GM19463 (cell line): ENCODE measurements at regions not wholly inside any gene's neighbourhood (a gene's known extent, or its start where the extent isn't known, plus 50 kb on each side); places are given as distances from the start of the nearest gene placed in this dataset.
"Not testable (repeated sequence)": the region's sequence is repeated elsewhere in the genome, so short reads cannot be mapped to it uniquely, and the experiment has no call there.

Source experiments
- ATAC-seq: cut with Tn5 transposase; IDR thresholded peaks from one replicate; pipeline ENCODE4 v1.9.1; 2021; ENCODE audit warnings: mild to moderate bottlenecking, moderate library complexity; ENCODE audit not compliant: unreplicated experiment

DNA sequence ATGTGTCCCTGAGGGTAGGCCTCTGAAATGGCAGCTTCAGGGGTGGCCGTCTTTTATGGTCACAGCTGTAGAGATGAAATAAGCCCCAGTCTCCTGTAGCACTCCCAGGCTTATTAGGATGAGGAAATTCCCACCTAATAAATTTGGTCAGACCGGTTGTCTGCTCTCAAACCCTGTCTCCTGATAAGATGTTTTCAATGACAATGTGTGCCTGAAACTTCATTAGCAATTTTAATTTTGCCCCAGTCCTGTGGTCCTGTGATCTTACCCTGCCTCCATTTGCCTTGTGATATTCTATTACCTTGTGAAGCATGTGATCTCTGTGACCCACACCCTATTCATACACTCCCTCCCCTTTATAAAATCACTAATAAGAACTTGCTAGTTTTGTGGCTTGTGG lies 736.1 kb upstream of the PCDH20 start:
- ATAC-seq, result not testable (repeated sequence)

GRCh38 chr13:62142048-62142447 lies 726.4 kb upstream of the PCDH20 start:
- no peak for ATAC-seq

DNA sequence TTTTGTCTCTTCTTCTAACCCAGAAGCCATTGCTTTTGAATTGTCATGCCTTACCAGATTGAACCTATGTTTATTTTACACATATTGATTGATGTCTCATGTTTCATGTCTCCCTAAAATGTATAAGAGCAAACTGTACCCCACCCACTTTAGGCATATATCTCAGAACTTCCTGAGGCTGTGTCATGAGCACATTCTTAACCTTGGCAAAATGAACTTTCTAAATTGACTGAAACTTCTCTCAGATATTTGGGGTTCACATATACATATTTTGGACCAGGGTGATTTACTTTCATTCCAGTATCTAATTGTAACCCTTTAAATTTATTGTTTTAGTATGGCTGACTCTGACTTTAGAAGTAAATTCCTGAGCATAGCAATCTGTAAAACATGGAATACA lies 723.9 kb upstream of the PCDH20 start:
- ATAC-seq, result no peak

GRCh38 chr13:62137629-62138405 lies 722.2 kb upstream of the PCDH20 start:
- no peak for ATAC-seq

DNA sequence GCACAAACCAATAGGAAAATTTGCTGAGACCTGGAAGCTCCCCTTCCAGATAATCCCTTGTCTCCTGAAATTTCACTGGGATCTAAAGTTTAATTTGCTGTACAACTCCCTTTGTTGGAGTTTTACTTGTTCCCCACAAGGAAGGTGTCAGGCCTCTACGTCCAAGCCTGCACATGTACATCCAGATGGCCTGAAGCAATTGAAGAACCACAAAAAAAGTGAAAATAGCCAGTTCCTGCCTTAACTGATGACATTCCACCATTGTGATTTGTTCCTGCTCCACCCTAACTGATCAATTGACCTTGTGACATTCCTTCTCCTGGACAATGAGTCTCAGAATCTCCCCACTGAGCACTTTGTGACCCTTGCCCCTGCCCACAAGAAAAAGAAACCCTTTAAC lies 716.0 kb upstream of the PCDH20 start:
- no peak for ATAC-seq

- no peak for ATAC-seq
These were observed 714.7 kb upstream of the PCDH20 start for GRCh38 chr13:62130062-62130970.

DNA sequence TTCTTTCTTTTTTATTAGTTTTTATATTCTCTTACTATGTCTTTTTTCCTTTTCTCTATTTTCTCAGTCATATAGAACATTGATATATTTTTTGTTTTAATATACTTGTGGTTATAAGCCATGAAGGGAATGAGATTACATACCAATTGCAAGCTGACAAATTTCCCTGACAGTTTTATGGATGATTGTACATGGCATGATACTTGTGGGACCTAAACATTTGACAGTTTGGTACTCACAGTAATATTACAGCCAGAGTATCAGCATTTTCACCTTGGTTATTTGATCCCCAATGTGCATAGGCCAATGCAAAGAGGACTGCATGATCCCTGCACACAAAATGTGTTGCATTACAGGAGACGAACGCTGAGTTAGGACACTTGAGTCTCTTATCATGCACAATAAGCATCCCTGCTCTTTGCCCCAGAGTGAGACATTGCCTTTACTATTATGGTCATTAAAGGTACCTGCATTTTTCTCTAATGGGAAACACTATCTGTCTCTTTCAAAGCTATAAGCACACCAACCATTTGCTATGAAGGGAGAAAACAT lies 713.4 kb upstream of the PCDH20 start:
- ATAC-seq, result no peak

- ATAC-seq, result no peak
These were observed 710.8 kb upstream of the PCDH20 start for GRCh38 chr13:62126400-62126799.

GRCh38 chr13:62125451-62125850 lies 709.8 kb upstream of the PCDH20 start:
- ATAC-seq, result no peak

DNA sequence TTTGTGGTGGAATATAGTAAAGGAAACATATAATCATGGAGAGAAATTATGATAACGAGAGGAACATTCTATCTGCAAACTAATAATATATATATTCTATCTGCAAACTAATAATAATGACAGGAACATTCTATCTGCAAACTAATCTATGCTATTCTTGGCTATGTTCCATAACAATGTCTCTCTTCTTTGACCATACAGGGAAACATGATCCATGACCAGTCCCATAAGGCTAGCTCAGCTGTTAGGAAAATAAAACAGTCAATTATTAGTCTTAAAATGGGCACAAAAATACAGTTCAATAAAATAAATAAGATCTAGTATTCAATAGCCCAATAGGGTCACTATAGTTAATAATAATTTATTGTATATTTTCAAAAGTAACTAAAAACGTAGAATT lies 707.8 kb upstream of the PCDH20 start:
- ATAC-seq, result no peak

- ATAC-seq, result no peak
These were observed 706.8 kb upstream of the PCDH20 start for GRCh38 chr13:62122434-62122833.

GRCh38 chr13:62119739-62120700 lies 704.4 kb upstream of the PCDH20 start:
- ATAC-seq, result no peak

DNA sequence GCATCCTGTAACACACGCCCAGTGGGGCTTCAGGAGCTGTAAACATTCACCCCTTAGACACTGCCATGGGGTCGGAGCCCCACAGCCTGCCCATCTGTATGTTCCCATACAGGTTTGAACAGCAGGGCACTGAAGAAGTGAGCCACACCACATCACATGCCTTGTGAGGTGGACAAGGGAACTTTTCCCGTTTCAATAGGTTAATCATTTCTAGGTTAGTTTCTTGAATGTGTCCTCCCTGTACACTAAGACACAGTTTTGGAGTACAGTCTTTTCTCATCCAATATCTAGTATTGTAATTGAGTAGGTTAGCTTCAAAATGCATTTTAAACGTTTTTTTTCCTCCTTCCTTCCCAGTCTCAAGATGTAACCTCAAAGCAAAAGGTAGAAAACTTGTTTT lies 700.2 kb upstream of the PCDH20 start:
- ATAC-seq, result no peak

- ATAC-seq, result no peak
These were observed 697.5 kb upstream of the PCDH20 start for GRCh38 chr13:62113179-62113578.

- ATAC-seq, result no peak
These were observed 694.4 kb upstream of the PCDH20 start for GRCh38 chr13:62110079-62110478.

DNA sequence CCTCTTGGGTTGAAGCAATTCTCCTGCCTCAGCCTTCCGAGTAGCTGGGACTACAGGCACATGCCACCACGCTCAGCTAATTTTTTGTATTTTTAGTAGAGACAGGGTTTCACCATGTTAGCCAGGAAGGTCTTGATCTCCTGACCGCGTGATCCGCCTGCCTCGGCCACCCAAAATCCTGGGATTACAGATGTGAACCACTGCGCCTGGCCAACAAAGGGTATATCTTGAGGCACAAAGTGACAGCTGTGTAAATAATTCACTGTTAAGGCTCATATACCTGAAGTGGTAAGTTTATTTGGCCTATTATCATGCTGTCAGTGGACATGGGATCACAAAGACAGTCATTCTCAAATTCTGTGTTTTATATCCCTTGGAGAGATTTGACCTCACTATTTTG lies 688.5 kb upstream of the PCDH20 start:
- ATAC-seq, result not testable (repeated sequence)

GRCh38 chr13:62096652-62097051 lies 681.0 kb upstream of the PCDH20 start:
- ATAC-seq, result no peak

DNA sequence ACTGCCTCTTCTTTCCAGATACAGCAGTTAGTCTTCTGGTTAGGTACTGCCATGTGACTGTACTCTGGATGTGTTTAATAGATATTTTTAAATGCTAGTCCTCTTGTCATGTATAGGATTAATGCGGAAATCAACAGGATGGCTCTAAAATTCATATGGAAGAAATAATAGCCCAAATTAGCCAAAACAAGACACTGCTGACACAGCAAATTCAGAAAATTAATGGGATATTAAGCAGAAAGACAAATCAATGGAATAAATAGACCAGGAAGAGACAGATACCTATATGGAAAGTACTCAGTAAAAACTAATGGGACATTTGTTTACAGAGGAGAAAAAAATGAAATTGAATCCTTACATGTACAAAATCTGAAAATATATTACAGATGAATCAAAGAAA lies 679.3 kb upstream of the PCDH20 start:
- ATAC-seq, result no peak

GRCh38 chr13:62093984-62094780 lies 678.5 kb upstream of the PCDH20 start:
- ATAC-seq, result no peak

- no peak for ATAC-seq
These were observed 677.3 kb upstream of the PCDH20 start for GRCh38 chr13:62092949-62093348.
